Uterus (tissue), 3 donors: ENCODE measurements at regions not wholly inside any gene's neighbourhood (a gene's known extent, or its start where the extent isn't known, plus 50 kb on each side); places are given as distances from the start of the nearest gene placed in this dataset.

Source experiments
- DNase-seq, 2 donors: peaks; one replicate each; pipeline ENCODE4 v3.0.0-alpha.2; 2019 to 2020
- H3K27ac ChIP-seq, 2 donors: fragments of 200-600 bp; sonication (generic); 1 replicate in 1 of 2; 2 replicates in 1 of 2; pipeline ENCODE4 v1.5.1; 2016 to 2018
- H3K27me3 ChIP-seq, 2 donors: fragments of 200-600 bp; sonication (generic); one replicate each; pipeline ENCODE4 v1.5.1; 2018 to 2019; ENCODE audit warnings: control low read depth in 1 of 2
- H3K36me3 ChIP-seq, 2 donors: fragments of 200-600 bp; sonication (generic); one replicate each; pipeline ENCODE4 v1.5.1; 2019; ENCODE audit warnings: control low read depth in 1 of 2
- H3K4me1 ChIP-seq, 2 donors: fragments of 200-600 bp; sonication (generic); one replicate each; pipeline ENCODE4 v1.5.1; 2018 to 2019; ENCODE audit warnings: control low read depth in 1 of 2
- H3K4me3 ChIP-seq, 2 donors: fragments of 200-600 bp; sonication (generic); 1 replicate in 1 of 2; 2 replicates in 1 of 2; pipeline ENCODE4 v1.5.1; 2018 to 2019; ENCODE audit warnings: mild to moderate bottlenecking in 1 of 2
- H3K9me3 ChIP-seq, 2 donors: fragments of 200-600 bp; sonication (generic); one replicate each; pipeline ENCODE4 v1.5.1; 2019; ENCODE audit warnings: control low read depth in 1 of 2
- CTCF ChIP-seq, 4 experiments: fragments of 200-600 bp in 2 of 4; fragments of 450-650 bp in 2 of 4; sonication (generic) in 2 of 4; IDR thresholded peaks; one replicate each; pipeline ENCODE4 v1.5.1; 2016 to 2019; ENCODE audit warnings: antibody characterized with exemption in 4 of 4, mild to moderate bottlenecking in 2 of 4, moderate library complexity in 1 of 4
- POLR2A ChIP-seq, 2 donors: fragments of 450-650 bp; IDR thresholded peaks; one replicate each; pipeline ENCODE4 v1.6.1; 2016; ENCODE audit warnings: antibody characterized with exemption in 2 of 2, mild to moderate bottlenecking in 1 of 2, moderate library complexity in 1 of 2
- intact Hi-C: fragments of 100-400 bp; cut with DNase I; formaldehyde crosslinking; loops from one replicate; pipeline ENCODE4 v1.15.1; 2023; ENCODE audit warnings: low total_unique reads
- donor health status: DM: yes; HTN: yes; CAD: no.

GRCh38 chr3:44047796-44048195, 193.9 kb upstream of the TOPAZ1 start:
- TF ChIP-seq POLR2A (IDR thresholded peaks at IDR 0.05) (no peak), CTCF (IDR thresholded peaks at IDR 0.05) (no peak)
- Histone ChIP-seq H3K27me3 (no peaks in the 10 kb centered on the region), H3K9me3 (no peaks in the 10 kb centered on the region), H3K27ac (no peak overlapping the region), H3K36me3 (no peaks in the 10 kb centered on the region), H3K4me1 (no peaks in the 10 kb centered on the region), H3K4me3 (no peak overlapping the region)
- intact Hi-C loops = no loop called here
- no peak for DNase-seq

- H3K27ac ChIP-seq = no peak overlapping the region
These were observed 193.3 kb upstream of the TOPAZ1 start for GRCh38 chr3:44048196-44048924.

GRCh38 chr3:44048949-44049348, 192.7 kb upstream of the TOPAZ1 start:
- no peak overlapping the region for H3K4me3 ChIP-seq
- DNase-seq = no peak
- H3K27ac ChIP-seq = no peak overlapping the region
- no peaks in the 10 kb centered on the region for H3K27me3 ChIP-seq
- H3K9me3 ChIP-seq = no peaks in the 10 kb centered on the region
- intact Hi-C loops = no loop called here
- no peaks in the 10 kb centered on the region for H3K36me3 ChIP-seq
- TF ChIP-seq POLR2A (IDR thresholded peaks at IDR 0.05) (no peak), CTCF (IDR thresholded peaks at IDR 0.05) (no peak)
- H3K4me1 ChIP-seq = no peaks in the 10 kb centered on the region

More at GRCh38 chr3:44048196-44048924, 193.3 kb upstream of the TOPAZ1 start:
- intact Hi-C loops = no loop called here
- Histone ChIP-seq H3K9me3 (no peaks in the 10 kb centered on the region), H3K4me3 (no peak overlapping the region), H3K27me3 (no peaks in the 10 kb centered on the region), H3K36me3 (no peaks in the 10 kb centered on the region), H3K4me1 (no peaks in the 10 kb centered on the region)
- DNase-seq = no peak
- TF ChIP-seq CTCF (IDR thresholded peaks at IDR 0.05) (no peak), POLR2A (IDR thresholded peaks at IDR 0.05) (no peak)

GRCh38 chr3:44050101-44050500, 191.6 kb upstream of the TOPAZ1 start:
- H3K36me3 ChIP-seq = no peaks in the 10 kb centered on the region
- H3K9me3 ChIP-seq = no peaks in the 10 kb centered on the region
- no peak for DNase-seq
- no peak overlapping the region for H3K4me3 ChIP-seq
- TF ChIP-seq POLR2A (IDR thresholded peaks at IDR 0.05) (no peak), CTCF (IDR thresholded peaks at IDR 0.05) (no peak)
- no peaks in the 10 kb centered on the region for H3K27me3 ChIP-seq
- intact Hi-C loops = no loop called here
- H3K4me1 ChIP-seq = no peaks in the 10 kb centered on the region
- H3K27ac ChIP-seq = no peak overlapping the region

GRCh38 chr3:44050867-44051266, 190.8 kb upstream of the TOPAZ1 start:
- Histone ChIP-seq H3K4me3 (no peak overlapping the region), H3K9me3 (no peaks in the 10 kb centered on the region), H3K27ac (no peak overlapping the region), H3K4me1 (no peaks in the 10 kb centered on the region), H3K36me3 (no peaks in the 10 kb centered on the region), H3K27me3 (no peaks in the 10 kb centered on the region)
- no peak for DNase-seq
- intact Hi-C loops = no loop called here
- TF ChIP-seq CTCF (IDR thresholded peaks at IDR 0.05) = no peak
- TF ChIP-seq POLR2A (IDR thresholded peaks at IDR 0.05) = no peak
